NCI-H2196 (cell line): ENCODE measurements at regions not wholly inside any gene's neighbourhood (a gene's known extent, or its start where the extent isn't known, plus 50 kb on each side); places are given as distances from the start of the nearest gene placed in this dataset.
"Not testable (repeated sequence)": the region's sequence is repeated elsewhere in the genome, so short reads cannot be mapped to it uniquely, and the experiment has no call there.

Experiments
- DNase-seq: peaks from one replicate; lab custom pipeline; 2025; ENCODE audit not compliant: unreplicated experiment; lab: John Stamatoyannopoulos, UW

- DNase-seq = no peak
These were observed 201.6 kb downstream of the ICOS start for GRCh38 chr2:204138206-204138605.

DNA sequence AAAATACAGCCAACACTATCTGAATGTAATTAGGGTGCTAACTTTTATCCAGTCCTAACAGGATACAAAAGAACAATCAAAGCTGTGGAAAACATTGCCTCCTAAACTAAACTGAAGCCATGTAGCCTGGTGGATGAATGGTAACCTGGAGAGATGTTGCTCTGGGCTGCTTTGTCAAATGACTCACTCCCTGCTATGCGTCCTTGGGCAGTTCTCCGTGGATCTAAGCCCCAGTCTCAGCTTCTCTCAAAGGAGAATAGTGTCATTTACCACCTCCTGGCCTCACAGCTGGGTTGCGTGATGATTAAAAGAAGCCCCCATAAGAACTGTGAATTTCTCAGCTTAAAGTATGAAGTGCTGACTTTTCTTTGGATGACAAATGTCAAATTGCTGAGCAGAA is 203.7 kb downstream of the ICOS start:
- DNase-seq = no peak

DNA sequence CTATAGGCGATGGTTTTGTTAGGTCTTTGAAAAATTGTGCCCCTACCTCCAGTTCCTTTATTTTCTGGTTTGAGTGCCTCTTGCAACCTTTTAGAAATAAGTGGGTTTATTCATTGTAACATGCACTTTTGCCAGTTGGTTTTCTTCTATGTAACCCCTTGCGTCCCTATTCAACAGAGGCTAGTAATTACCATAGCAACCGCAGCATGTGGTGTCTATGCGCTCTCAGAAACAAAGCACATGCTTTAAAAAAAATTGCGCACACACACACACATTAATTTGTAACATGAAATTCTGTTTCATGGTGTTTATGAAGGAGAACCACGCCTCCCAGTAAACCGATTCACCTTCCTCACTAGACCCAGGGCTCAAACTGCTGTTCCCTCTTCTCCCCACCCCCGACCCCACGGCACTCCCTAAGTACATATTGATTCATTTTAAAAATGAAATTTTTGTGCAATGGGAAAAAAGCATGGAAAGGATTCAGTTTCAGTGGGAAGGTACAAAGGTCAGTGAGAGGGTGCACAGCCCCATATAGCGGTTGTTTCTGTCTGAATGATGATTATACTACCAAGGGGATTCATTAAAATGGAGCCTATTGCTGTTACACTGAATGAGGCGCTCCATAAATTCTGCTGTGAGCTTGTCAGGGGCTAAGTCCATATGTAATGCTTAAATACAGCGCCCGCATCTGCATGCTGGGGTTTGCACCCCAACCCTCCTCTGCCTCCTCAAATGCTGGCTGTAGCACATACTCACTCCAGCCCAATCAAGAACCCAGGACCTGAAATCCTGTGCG is 206.9 kb downstream of the ICOS start:
- no peak for DNase-seq

GRCh38 chr2:204144492-204144891 is 207.9 kb downstream of the ICOS start:
- no peak for DNase-seq

- DNase-seq = peak; percentile 84
These were observed 208.7 kb downstream of the ICOS start for GRCh38 chr2:204145263-204145751.

DNA sequence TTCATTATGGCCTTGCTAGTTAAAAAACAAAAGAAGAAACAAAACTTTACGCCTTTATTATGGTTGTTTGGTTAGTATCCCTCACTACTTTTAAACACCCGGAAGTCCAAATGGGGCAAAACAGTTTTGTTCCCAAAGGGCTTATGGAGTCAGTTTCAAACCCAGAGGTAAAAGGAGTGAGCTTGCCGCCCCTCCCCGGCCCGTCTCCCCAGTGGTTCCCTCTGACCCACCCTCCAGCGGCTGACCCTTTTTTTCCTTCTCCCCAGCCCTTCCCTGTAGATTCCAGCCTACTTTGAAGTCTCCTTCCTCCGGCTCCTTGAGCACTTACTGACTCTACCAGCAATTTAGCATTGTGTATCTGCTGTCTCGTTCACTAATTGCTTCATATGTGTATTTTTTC is 209.2 kb downstream of the ICOS start:
- no peak for DNase-seq

GRCh38 chr2:204147040-204147439 is 210.5 kb downstream of the ICOS start:
- DNase-seq = not testable (repeated sequence)

- no peak for DNase-seq
These were observed 214.2 kb downstream of the ICOS start for GRCh38 chr2:204150721-204151120.

- no peak for DNase-seq
These were observed 216.1 kb downstream of the ICOS start for GRCh38 chr2:204152616-204153015.

GRCh38 chr2:204154863-204155262 is 218.3 kb downstream of the ICOS start:
- DNase-seq = no peak

- no peak for DNase-seq
These were observed 219.9 kb downstream of the ICOS start for GRCh38 chr2:204156456-204156855.

DNA sequence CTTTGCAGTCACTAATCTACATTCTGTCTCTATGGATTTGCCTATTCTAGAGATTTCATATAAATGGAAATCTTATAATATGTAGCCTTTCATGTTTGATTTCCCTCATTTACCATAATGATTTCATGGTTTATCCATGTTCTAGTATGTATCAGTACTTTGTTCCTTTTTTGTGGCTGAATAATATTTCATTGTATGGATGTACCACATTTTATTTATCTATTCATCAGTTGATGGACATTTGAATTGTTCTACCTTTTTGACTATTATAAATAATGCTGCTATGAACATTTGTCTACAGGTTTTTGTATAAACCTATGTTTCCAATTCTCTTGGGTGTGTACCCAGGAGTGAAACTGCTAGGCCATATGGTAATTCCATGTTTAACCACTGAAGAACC is 221.1 kb downstream of the ICOS start:
- no peak for DNase-seq

DNA sequence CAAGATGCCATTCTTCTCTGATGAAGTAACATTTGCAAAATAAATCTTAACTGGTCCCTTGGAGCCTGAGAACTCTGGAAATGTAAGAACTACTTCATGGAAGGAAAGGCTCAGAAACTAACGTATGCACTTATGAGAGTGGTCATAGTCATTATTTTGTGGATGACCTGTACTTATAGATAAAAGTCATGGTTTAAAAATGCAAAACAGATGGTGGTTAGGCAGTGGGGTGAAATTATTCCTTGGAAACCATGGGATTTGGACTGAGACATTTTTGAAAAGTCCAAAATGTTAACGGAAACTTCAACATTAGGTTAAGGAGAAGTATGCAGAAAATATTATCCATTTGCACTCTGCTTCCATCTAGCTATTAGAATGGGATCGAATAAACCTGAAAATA is 223.0 kb downstream of the ICOS start:
- DNase-seq = no peak

DNA sequence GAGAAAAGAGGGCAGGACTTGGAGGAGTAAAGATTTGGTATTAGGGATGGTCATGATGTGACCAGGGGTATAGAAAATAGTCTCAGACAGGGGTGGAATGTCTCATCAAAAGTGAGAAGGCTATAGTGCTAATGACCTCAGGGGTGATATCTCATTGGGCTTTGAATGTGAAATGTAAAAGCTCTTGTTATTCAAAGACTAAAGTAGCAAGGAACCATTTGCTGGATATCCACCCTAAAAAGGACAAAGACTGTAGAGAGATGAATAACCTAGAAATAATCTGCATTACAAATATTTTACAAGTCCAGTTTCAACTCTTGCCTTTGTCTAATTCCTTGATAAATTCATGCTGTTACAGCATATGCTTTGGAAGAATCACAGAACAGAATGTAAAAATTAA is 224.4 kb downstream of the ICOS start:
- no peak for DNase-seq

DNA sequence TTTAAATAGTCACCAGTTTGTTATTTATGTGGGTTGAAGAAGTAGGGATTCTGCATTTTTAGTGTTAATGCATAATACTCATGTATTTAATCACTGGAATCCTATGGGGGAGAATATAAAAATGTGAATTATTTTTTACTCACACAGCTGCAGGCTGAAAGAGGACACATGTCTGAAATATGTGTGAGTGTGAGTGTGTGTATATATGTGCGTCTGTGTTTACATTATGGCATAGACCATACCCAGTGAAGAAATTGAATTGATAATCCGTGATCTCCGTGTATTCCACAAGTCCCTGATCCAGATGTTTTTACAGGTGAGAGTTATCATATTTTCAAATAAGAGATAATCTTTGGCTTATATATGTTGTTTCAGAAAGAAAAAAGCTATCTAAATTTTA is 225.3 kb downstream of the ICOS start:
- DNase-seq = no peak

DNA sequence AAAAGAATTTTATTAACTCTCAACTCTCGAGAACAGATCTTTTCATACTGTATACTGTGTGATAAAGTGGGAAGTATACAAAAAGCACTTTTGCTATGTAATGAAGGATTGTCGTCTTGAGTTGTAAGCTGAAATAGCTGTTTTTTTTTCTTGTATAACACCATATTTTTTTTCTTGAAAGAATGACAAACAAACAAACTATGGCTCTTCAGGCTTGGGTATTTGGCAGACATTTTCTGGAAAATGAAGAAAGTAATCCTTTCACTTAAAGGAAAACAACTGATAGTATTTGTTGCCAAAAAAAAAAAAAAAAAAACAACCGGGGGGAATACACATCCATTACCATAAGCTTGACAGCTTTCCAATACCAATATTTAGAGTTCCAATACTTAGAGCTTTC is 230.4 kb downstream of the ICOS start:
- DNase-seq = no peak

DNA sequence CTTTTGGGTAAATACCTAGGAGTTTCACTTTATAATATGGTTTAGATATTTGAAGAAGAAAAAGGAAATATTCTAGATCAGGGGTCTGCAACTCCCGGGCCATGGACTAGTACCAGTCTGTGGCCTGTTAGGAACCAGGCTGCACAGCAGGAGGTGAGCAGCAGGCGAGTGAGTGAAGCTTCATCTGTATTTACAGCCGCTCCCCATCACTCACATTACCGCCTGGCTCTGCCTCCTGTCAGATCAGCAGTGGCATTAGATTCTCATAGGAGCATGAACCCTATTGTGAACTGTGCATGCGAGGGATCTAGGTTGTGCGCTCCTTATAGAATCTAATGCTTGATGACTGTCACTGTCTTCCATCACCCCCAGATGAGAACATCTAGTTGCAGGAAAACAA is 231.1 kb downstream of the ICOS start:
- not testable (repeated sequence) for DNase-seq

DNA sequence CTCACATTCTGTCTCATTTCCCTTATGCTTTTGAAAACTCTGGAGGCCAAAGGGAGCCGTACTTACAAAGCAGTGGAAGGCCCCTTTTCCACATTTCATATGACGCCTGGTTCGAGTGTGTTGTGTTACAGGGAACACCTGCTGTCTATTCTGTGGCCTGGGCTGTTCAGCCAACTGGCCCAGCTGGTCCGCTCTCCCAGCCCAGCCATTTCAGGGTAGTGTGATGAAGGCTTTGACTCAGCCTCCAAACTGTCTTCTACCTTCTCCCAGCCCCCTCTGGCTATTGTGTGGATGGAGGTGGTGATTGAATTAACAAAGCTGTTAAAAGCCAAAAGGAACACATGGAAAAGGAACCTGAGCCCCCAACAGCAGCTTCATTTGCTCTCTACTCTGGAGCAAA is 233.8 kb downstream of the ICOS start:
- DNase-seq = no peak

GRCh38 chr2:204171432-204172144 is 235.0 kb downstream of the ICOS start:
- DNase-seq = no peak

- DNase-seq = no peak
These were observed 235.6 kb downstream of the ICOS start for GRCh38 chr2:204172145-204172600.

- DNase-seq = no peak
These were observed 237.5 kb downstream of the ICOS start for GRCh38 chr2:204174034-204174433.

GRCh38 chr2:204175552-204176271 is 239.1 kb downstream of the ICOS start:
- DNase-seq = no peak
